Esophagus muscularis mucosa (tissue), 4 donors: ENCODE measurements at regions not wholly inside any gene's neighbourhood (a gene's known extent, or its start where the extent isn't known, plus 50 kb on each side); places are given as distances from the start of the nearest gene placed in this dataset.

ENCODE experiments used
- DNase-seq: peaks from one replicate; pipeline ENCODE4 v3.0.0-alpha.2; 2017; ENCODE audit errors: extremely low spot score
- H3K27ac ChIP-seq, 4 donors: fragments of 200-600 bp; sonication (generic); replicated peaks in 1 of 4; 1 replicate in 3 of 4; 2 replicates in 1 of 4; pipeline ENCODE4 v1.5.1; 2016 to 2019; ENCODE audit warnings: mild to moderate bottlenecking in 1 of 4
- H3K27me3 ChIP-seq, 4 donors: fragments of 200-600 bp; sonication (generic); one replicate each; pipeline versions ENCODE4 v1.5.1 to v1.6.0; 2016 to 2019
- H3K36me3 ChIP-seq, 4 donors: fragments of 200-600 bp; sonication (generic); one replicate each; pipeline ENCODE4 v1.5.1; 2016 to 2019
- H3K4me1 ChIP-seq, 4 donors: fragments of 200-600 bp; sonication (generic); one replicate each; pipeline ENCODE4 v1.5.1; 2016 to 2019
- H3K4me3 ChIP-seq, 4 donors: fragments of 200-600 bp; sonication (generic); 1 replicate in 2 of 4; 2 replicates in 2 of 4; pipeline ENCODE4 v1.5.1; 2016 to 2019; ENCODE audit warnings: mild to moderate bottlenecking in 4 of 4, moderate library complexity in 1 of 4
- H3K9me3 ChIP-seq, 4 donors: fragments of 200-600 bp; sonication (generic); 1 replicate in 3 of 4; 2 replicates in 1 of 4; pipeline ENCODE4 v1.5.1; 2016 to 2019
- EP300 ChIP-seq: sonication (generic); formaldehyde crosslinking; IDR thresholded peaks from one replicate; pipeline ENCODE4 v1.6.1; 2017; ENCODE audit warnings: antibody characterized with exemption
- POLR2A ChIP-seq: fragments of 450-650 bp; IDR thresholded peaks from one replicate; pipeline ENCODE4 v1.6.1; 2017; ENCODE audit warnings: antibody characterized with exemption, moderate library complexity, mild to moderate bottlenecking, low read depth
- POLR2AphosphoS5 ChIP-seq, 2 donors: sonication (generic); formaldehyde crosslinking; IDR thresholded peaks; one replicate each; pipeline ENCODE4 v1.6.1; 2017; ENCODE audit warnings: antibody characterized with exemption in 2 of 2
- WGBS: methylation state at CpG from one replicate; pipeline ENCODE4 v1.1.5; 2018; 5-methylcytosine and 5-hydroxymethylcytosine counted together
- intact Hi-C: fragments of 100-400 bp; cut with DNase I; formaldehyde crosslinking; loops from one replicate; pipeline ENCODE4 v1.15.1; 2023
- TF ChIP-seq, protein P1 (sequence below), 3 experiments: fragments of 200-600 bp in 2 of 3; fragments of 450-650 bp in 1 of 3; sonication (generic) in 2 of 3; IDR thresholded peaks; one replicate each; pipeline ENCODE4 v1.5.1; 2017 to 2019; ENCODE audit warnings: antibody characterized with exemption in 3 of 3, mild to moderate bottlenecking in 2 of 3, moderate library complexity in 1 of 3

DNA sequence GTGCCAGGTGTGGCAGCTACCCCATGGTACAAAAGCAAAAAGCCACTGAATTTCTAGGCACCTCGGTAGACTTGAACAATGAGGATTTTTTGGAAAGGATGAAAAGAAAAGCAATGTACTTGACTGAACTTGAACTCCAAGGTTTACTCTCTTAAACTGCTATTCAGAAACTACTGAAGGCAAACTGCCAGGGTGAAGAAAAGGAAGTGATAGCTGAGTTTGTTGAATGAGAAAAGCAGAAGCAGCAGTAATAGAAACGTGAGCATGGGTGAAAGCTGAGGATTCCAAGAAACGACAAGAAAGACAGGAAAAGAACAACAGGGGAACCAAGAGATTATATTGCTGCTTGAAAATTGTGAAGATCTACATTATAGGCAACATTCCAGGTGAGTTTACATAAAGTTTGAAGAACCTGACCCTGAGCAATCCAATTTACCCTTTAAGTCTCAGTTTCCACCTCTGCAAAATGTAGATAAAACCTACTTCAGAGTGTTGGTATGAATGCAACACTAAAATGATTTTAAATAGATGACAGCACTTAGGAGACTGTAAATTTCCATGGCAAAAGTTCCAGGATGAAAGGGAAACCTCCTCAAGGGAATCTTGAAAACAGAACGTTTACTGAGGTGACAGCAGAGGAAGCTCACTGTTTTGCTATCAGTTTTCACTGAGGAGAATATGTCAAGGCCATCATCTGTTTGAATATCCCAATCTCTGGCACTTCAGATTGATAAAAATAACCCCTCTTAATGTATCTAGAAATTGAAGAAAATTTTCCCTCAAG, 245.8 kb downstream of the SPATA31D1 start:
- H3K36me3 ChIP-seq, result no peaks in the 10 kb centered on the region
- H3K4me1 ChIP-seq, result no peaks in the 10 kb centered on the region
- H3K4me3 ChIP-seq, result no peak overlapping the region
- no peak for DNase-seq
- peaks cover 0 to 28% (median 23%) of the 10 kb centered on the region in 4 donors for H3K9me3 ChIP-seq
- intact Hi-C loops, result no loop called here
- 16% methylated on average over 4 of the region's 4 CpGs for WGBS
- TF ChIP-seq POLR2AphosphoS5 (IDR thresholded peaks at IDR 0.05) (no peak), EP300 (no peak), POLR2A (no peak)
- TF ChIP-seq, protein P1, sequence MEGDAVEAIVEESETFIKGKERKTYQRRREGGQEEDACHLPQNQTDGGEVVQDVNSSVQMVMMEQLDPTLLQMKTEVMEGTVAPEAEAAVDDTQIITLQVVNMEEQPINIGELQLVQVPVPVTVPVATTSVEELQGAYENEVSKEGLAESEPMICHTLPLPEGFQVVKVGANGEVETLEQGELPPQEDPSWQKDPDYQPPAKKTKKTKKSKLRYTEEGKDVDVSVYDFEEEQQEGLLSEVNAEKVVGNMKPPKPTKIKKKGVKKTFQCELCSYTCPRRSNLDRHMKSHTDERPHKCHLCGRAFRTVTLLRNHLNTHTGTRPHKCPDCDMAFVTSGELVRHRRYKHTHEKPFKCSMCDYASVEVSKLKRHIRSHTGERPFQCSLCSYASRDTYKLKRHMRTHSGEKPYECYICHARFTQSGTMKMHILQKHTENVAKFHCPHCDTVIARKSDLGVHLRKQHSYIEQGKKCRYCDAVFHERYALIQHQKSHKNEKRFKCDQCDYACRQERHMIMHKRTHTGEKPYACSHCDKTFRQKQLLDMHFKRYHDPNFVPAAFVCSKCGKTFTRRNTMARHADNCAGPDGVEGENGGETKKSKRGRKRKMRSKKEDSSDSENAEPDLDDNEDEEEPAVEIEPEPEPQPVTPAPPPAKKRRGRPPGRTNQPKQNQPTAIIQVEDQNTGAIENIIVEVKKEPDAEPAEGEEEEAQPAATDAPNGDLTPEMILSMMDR (IDR thresholded peaks at IDR 0.05), result no peak
- no peaks in the 10 kb centered on the region for H3K27me3 ChIP-seq
- no peak overlapping the region for H3K27ac ChIP-seq

DNA sequence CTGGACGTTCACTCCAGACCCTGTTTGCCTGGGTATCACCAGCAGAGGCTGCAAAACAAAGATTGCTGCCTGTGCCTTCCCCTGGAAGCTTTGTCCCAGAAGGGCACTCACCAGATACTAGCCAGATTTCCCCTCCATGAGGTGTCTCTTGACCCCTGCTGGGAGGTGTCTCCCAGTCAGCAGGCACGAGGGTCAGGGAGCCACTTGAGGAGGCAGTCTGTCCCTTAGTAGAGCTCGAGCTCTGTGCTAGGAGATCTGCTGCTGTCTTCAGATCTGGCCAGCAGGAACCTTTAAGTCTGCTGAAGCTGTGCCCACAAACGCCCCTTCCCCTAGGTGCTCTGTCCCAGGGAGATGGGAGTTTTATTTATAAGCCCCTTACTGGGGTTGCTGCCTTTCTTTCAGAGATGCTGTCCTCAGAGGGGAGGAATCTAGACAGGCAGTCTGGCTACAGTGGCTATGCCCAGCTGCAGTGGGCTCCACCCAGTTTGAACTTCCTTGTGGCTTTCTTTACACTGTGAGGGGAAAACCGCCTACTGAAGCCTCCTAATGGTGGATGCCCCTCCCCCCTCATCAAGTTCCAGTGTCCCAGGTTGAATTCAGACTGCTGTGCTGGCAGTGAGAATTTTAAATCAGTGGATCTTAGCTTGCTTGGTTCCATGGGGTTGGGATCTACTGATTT, 253.9 kb downstream of the SPATA31D1 start:
- intact Hi-C loops, result no loop called here
- H3K27ac ChIP-seq, result no peak overlapping the region
- TF ChIP-seq, protein P1 (IDR thresholded peaks at IDR 0.05), result no peak
- no peak for TF ChIP-seq POLR2A
- no peak for TF ChIP-seq POLR2AphosphoS5 (IDR thresholded peaks at IDR 0.05)
- TF ChIP-seq EP300, result no peak
- peaks cover 0 to 24% (median 17%) of the 10 kb centered on the region in 4 donors for H3K9me3 ChIP-seq
- no peaks in the 10 kb centered on the region for H3K27me3 ChIP-seq
- H3K36me3 ChIP-seq, result no peaks in the 10 kb centered on the region
- H3K4me3 ChIP-seq, result no peak overlapping the region
- no peak for DNase-seq
- no peaks in the 10 kb centered on the region for H3K4me1 ChIP-seq
- WGBS, result 85% methylated on average over 3 of the region's 5 CpGs

DNA sequence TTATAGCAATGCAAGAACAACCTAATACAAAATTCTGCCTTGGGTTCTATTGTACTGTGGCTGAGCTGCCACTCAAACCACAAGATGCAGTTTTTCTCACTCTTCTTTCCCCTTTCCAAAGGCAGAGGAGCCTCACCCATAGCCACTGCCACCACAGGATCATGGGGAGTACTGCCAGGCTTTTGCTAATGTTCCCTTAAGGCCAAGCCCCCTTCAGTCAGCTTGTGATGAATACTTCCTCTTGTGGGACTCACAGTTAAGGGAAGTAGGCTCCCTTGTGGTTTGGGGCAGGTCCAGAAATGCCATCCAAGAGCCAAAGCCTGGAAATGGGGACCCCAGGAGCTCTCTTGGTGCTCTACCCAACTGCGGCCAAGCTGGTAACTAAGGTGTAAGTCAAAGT, 258.7 kb downstream of the SPATA31D1 start:
- Histone ChIP-seq H3K4me1 (no peaks in the 10 kb centered on the region), H3K4me3 (no peak overlapping the region), H3K36me3 (no peaks in the 10 kb centered on the region), H3K27ac (no peak overlapping the region), H3K9me3 (peaks cover 0 to 4% (median 2%) of the 10 kb centered on the region in 4 donors), H3K27me3 (no peaks in the 10 kb centered on the region)
- WGBS, result 100% methylated on average over 1 of the region's 1 CpG
- TF ChIP-seq POLR2A (no peak), POLR2AphosphoS5 (IDR thresholded peaks at IDR 0.05) (no peak), EP300 (no peak)
- TF ChIP-seq, protein P1 (IDR thresholded peaks at IDR 0.05), result no peak
- no peak for DNase-seq
- intact Hi-C loops, result no loop called here

DNA sequence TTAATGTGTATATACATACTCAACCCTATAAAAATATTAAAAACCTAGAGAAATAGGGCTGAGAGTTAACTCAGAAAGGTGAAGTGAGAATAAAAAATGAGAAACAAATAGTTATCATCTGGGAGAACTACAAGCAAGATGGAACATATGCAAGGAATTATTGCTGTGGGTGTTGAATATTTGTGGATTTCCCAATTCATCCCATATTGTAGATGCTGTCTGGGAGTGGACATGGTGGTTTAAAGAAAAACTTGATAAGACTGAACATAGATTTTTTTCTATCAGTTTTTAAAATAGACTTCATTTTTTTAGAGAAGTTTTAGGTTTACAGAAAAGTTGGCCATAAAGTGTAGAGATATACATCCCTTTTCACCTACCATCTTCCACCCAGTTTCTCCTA, 263.5 kb downstream of the SPATA31D1 start:
- H3K9me3 ChIP-seq, result no peaks in the 10 kb centered on the region
- TF ChIP-seq POLR2A, result no peak
- TF ChIP-seq POLR2AphosphoS5 (IDR thresholded peaks at IDR 0.05), result no peak
- TF ChIP-seq, protein P1 (IDR thresholded peaks at IDR 0.05), result no peak
- no peak for TF ChIP-seq EP300
- H3K27me3 ChIP-seq, result no peaks in the 10 kb centered on the region
- no peaks in the 10 kb centered on the region for H3K36me3 ChIP-seq
- H3K27ac ChIP-seq, result no peak overlapping the region
- intact Hi-C loops, result no loop called here
- no peak overlapping the region for H3K4me3 ChIP-seq
- no peaks in the 10 kb centered on the region for H3K4me1 ChIP-seq
- DNase-seq, result no peak
